Adrenal gland (tissue), 9 donors: ENCODE measurements at regions not wholly inside any gene's neighbourhood (a gene's known extent, or its start where the extent isn't known, plus 50 kb on each side); places are given as distances from the start of the nearest gene placed in this dataset.
"Not testable (repeated sequence)": the region's sequence is repeated elsewhere in the genome, so short reads cannot be mapped to it uniquely, and the experiment has no call there.

Experiments
- DNase-seq, 7 donors: peaks; one replicate each; pipeline ENCODE4 v3.0.0-alpha.2; 2019 to 2020
- H3K27ac ChIP-seq, 5 donors: fragments of 200-600 bp; sonication (generic) in 4 of 5; 1 replicate in 3 of 5; 2 replicates in 2 of 5; pipeline versions ENCODE4 v1.5.1 to v1.8.0; 2016 to 2020; ENCODE audit warnings: mild to moderate bottlenecking in 1 of 5
- H3K27me3 ChIP-seq: fragments of 200-600 bp; 2 replicates; pipeline ENCODE4 v1.8.0; 2021
- H3K36me3 ChIP-seq, 2 donors: fragments of 200-600 bp; replicated peaks in 1 of 2; 1 replicate in 1 of 2; 2 replicates in 1 of 2; pipeline versions ENCODE4 v1.5.1 to v1.8.0; 2018 to 2022
- H3K4me1 ChIP-seq, 2 donors: fragments of 200-600 bp; replicated peaks in 1 of 2; 1 replicate in 1 of 2; 2 replicates in 1 of 2; pipeline versions ENCODE4 v1.5.1 to v1.8.0; 2018 to 2021
- H3K4me3 ChIP-seq, 4 donors: fragments of 200-600 bp; sonication (generic) in 3 of 4; one replicate each; pipeline ENCODE4 v1.5.1; 2016 to 2018
- H3K9me3 ChIP-seq, 3 donors: fragments of 200-600 bp; sonication (generic) in 1 of 3; replicated peaks in 1 of 3; 1 replicate in 2 of 3; 2 replicates in 1 of 3; pipeline versions ENCODE4 v1.5.1 to v1.8.0; 2016 to 2021
- CTCF ChIP-seq, 6 experiments: fragments of 450-650 bp in 4 of 6; fragments of 200-600 bp in 2 of 6; sonication (generic) in 1 of 6; IDR thresholded peaks; 1 replicate in 5 of 6; 2 replicates in 1 of 6; pipeline versions ENCODE4 v1.5.1 to v1.8.0; 2016 to 2021; ENCODE audit warnings: antibody characterized with exemption in 6 of 6, mild to moderate bottlenecking in 2 of 6, moderate library complexity in 1 of 6
- POLR2A ChIP-seq, 2 donors: fragments of 450-650 bp; IDR thresholded peaks; one replicate each; pipeline ENCODE4 v1.6.1; 2017; ENCODE audit warnings: antibody characterized with exemption in 2 of 2, mild to moderate bottlenecking in 2 of 2, moderate library complexity in 1 of 2
- WGBS, 4 donors: extraction: QIAGEN DNeasy Blood & Tissue Kit in 2 of 4; methylation state at CpG; one replicate each; pipeline versions ENCODE4 v1.1.5 to v1.1.7; 2013 to 2017; 5-methylcytosine and 5-hydroxymethylcytosine counted together
- intact Hi-C, 2 donors: fragments of 100-400 bp; cut with DNase I; formaldehyde crosslinking; loops; one replicate each; pipeline versions ENCODE4 v1.14.1 to v1.15.0; 2022 to 2023
- donor health status: healthy with polysubstance abuse.
- donor health status: Bipolar disorder and iron deficiency.
- donor health status: DM: yes; HTN: yes; CAD: no.
- donor health status: DM: no; HTN: no; CAD: no.
- donor health status: DM: no; HTN: no; CAD: no.

GRCh38 chr1:221979444-221980032 is 237.6 kb upstream of the DUSP10 start:
- no peak for TF ChIP-seq CTCF (IDR thresholded peaks at IDR 0.05)
- TF ChIP-seq POLR2A (IDR thresholded peaks at IDR 0.05): no peak
- Histone ChIP-seq H3K4me1 (no peaks in the 10 kb centered on the region), H3K4me3 (no peak overlapping the region), H3K36me3 (no peaks in the 10 kb centered on the region), H3K27ac (no peak overlapping the region), H3K9me3 (no peaks in the 10 kb centered on the region), H3K27me3 (no peaks in the 10 kb centered on the region)
- DNase-seq: no peak
- intact Hi-C loops: no loop called here

- H3K4me1 ChIP-seq, intact Hi-C loops, DNase-seq, H3K27ac ChIP-seq, H3K36me3 ChIP-seq, H3K27me3 ChIP-seq, H3K4me3 ChIP-seq, H3K9me3 ChIP-seq: not testable (repeated sequence)
- WGBS, 4 donors: 73 to 90% (median 86%) methylated on average over 8 to 9 of the region's 9 CpGs
Observed at GRCh38 chr1:221978631-221979334, 236.9 kb upstream of the DUSP10 start.

- DNase-seq, H3K4me1 ChIP-seq, intact Hi-C loops, H3K36me3 ChIP-seq, H3K27me3 ChIP-seq, H3K27ac ChIP-seq, H3K4me3 ChIP-seq, H3K9me3 ChIP-seq: not testable (repeated sequence)
- 62 to 80% (median 71%) methylated on average over 3 of the region's 3 CpGs for WGBS, 4 donors
Observed at GRCh38 chr1:221973787-221974186, 231.9 kb upstream of the DUSP10 start.

- Histone ChIP-seq H3K27me3 (no peaks in the 10 kb centered on the region), H3K4me3 (no peak overlapping the region), H3K4me1 (no peaks in the 10 kb centered on the region), H3K9me3 (no peaks in the 10 kb centered on the region), H3K27ac (no peak overlapping the region), H3K36me3 (no peaks in the 10 kb centered on the region)
- 86 to 90% (median 88%) methylated on average over 10 of the region's 10 CpGs for WGBS, 4 donors
- no peak for DNase-seq
- TF ChIP-seq POLR2A (IDR thresholded peaks at IDR 0.05) (no peak), CTCF (IDR thresholded peaks at IDR 0.05) (no peak)
- intact Hi-C loops: no loop called here
Observed at GRCh38 chr1:221972276-221973235, 230.7 kb upstream of the DUSP10 start.

GRCh38 chr1:221971035-221971434 is 229.1 kb upstream of the DUSP10 start:
- H3K4me3 ChIP-seq, H3K9me3 ChIP-seq, H3K4me1 ChIP-seq, H3K27ac ChIP-seq, DNase-seq, H3K36me3 ChIP-seq, H3K27me3 ChIP-seq, intact Hi-C loops: not testable (repeated sequence)
- WGBS, 4 donors: 84 to 96% (median 94%) methylated on average over 8 of the region's 8 CpGs

GRCh38 chr1:221969298-221969858 is 227.5 kb upstream of the DUSP10 start:
- H3K4me1 ChIP-seq, intact Hi-C loops, H3K36me3 ChIP-seq, H3K27ac ChIP-seq, H3K4me3 ChIP-seq, H3K9me3 ChIP-seq, DNase-seq, H3K27me3 ChIP-seq: not testable (repeated sequence)
- 83 to 88% (median 85%) methylated on average over 5 to 6 of the region's 6 CpGs for WGBS, 4 donors

GRCh38 chr1:221967538-221967937 is 225.6 kb upstream of the DUSP10 start:
- 84 to 89% (median 88%) methylated on average over 6 to 9 of the region's 9 CpGs for WGBS, 4 donors
- H3K27ac ChIP-seq, H3K9me3 ChIP-seq, DNase-seq, H3K36me3 ChIP-seq, H3K4me3 ChIP-seq, H3K27me3 ChIP-seq, H3K4me1 ChIP-seq, intact Hi-C loops: not testable (repeated sequence)

GRCh38 chr1:221966888-221967287 is 225.0 kb upstream of the DUSP10 start:
- intact Hi-C loops: not testable (repeated sequence)

More at GRCh38 chr1:221966888-221967287, 225.0 kb upstream of the DUSP10 start:
- not testable (repeated sequence) for DNase-seq, H3K36me3 ChIP-seq, H3K4me3 ChIP-seq, H3K9me3 ChIP-seq, H3K27ac ChIP-seq, H3K27me3 ChIP-seq, H3K4me1 ChIP-seq
- WGBS, 4 donors: 86 to 88% (median 87%) methylated on average over 7 of the region's 7 CpGs
